ENCODE measurements at regions not wholly inside any gene's neighbourhood (a gene's known extent, or its start where the extent isn't known, plus 50 kb on each side); places are given as distances from the start of the nearest gene placed in this dataset.

- H3K9me3 ChIP-seq (ENCODE audit: control insufficient read depth, low read length): peaks cover 3% of the 10 kb centered on the region
- peak; percentile 40 for DNase-seq (ENCODE audit: low read depth)
- no peaks in the 10 kb centered on the region for H3K27me3 ChIP-seq (replicated peaks; ENCODE audit: control insufficient read depth, insufficient read depth, low read length)
- no peak overlapping the region for H3K4me3 ChIP-seq (ENCODE audit: low read length)
- H3K4me1 ChIP-seq (ENCODE audit: control insufficient read depth, insufficient read depth, low read length): peaks cover 14% of the 10 kb centered on the region
- H3K9ac ChIP-seq (ENCODE audit: low read length): no peak overlapping the region
- no peaks in the 10 kb centered on the region for H3K36me3 ChIP-seq (ENCODE audit: control insufficient read depth, insufficient read depth, low read length, severe bottlenecking)
Measured at GRCh38 chr1:81113688-81114087, 687.0 kb upstream of the ADGRL2 start.

- Histone ChIP-seq H3K9ac (ENCODE audit: low read length) (no peak overlapping the region), H3K4me3 (ENCODE audit: low read length) (no peak overlapping the region), H3K27me3 (replicated peaks; ENCODE audit: control insufficient read depth, insufficient read depth, low read length) (no peaks in the 10 kb centered on the region), H3K9me3 (ENCODE audit: control insufficient read depth, low read length) (no peaks in the 10 kb centered on the region), H3K4me1 (ENCODE audit: control insufficient read depth, insufficient read depth, low read length) (peaks cover 14% of the 10 kb centered on the region), H3K36me3 (ENCODE audit: control insufficient read depth, insufficient read depth, low read length, severe bottlenecking) (no peaks in the 10 kb centered on the region)
- peak; percentile 54 for DNase-seq (ENCODE audit: low read depth)
Measured at GRCh38 chr1:81111818-81112217, 688.9 kb upstream of the ADGRL2 start.

DNA sequence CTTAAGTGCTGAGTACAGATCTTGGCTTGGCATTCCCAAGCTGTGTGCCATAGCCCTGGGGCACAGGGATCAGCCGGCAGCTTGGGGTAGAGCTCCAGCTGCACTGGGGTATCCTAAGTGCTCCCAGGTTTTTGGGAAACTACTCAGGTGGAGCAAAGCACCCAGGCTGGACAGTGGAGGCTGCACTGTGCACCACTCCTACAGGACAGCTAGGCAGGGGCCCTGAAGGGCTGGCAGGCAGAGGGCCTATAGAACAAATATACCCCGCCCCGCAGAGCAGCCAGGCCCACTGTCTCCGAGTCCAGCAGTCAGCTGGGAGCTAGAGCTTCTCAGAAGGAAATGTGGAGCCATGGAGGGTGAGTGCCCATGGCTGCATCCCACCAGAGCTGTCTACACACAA, 691.7 kb upstream of the ADGRL2 start:
- Histone ChIP-seq H3K9ac (ENCODE audit: low read length) (no peak overlapping the region), H3K9me3 (ENCODE audit: control insufficient read depth, low read length) (no peaks in the 10 kb centered on the region), H3K4me3 (ENCODE audit: low read length) (no peak overlapping the region), H3K27me3 (replicated peaks; ENCODE audit: control insufficient read depth, insufficient read depth, low read length) (no peaks in the 10 kb centered on the region), H3K4me1 (ENCODE audit: control insufficient read depth, insufficient read depth, low read length) (peaks cover 14% of the 10 kb centered on the region), H3K36me3 (ENCODE audit: control insufficient read depth, insufficient read depth, low read length, severe bottlenecking) (no peaks in the 10 kb centered on the region)
- DNase-seq (ENCODE audit: low read depth): no peak

GRCh38 chr1:81097860-81098259, 702.9 kb upstream of the ADGRL2 start:
- H3K4me3 ChIP-seq (ENCODE audit: low read length): no peak overlapping the region
- H3K9ac ChIP-seq (ENCODE audit: low read length): no peak overlapping the region
- H3K4me1 ChIP-seq (ENCODE audit: control insufficient read depth, insufficient read depth, low read length): no peaks in the 10 kb centered on the region
- no peaks in the 10 kb centered on the region for H3K27me3 ChIP-seq (replicated peaks; ENCODE audit: control insufficient read depth, insufficient read depth, low read length)
- no peak for DNase-seq (ENCODE audit: low read depth)
- no peaks in the 10 kb centered on the region for H3K9me3 ChIP-seq (ENCODE audit: control insufficient read depth, low read length)
- no peaks in the 10 kb centered on the region for H3K36me3 ChIP-seq (ENCODE audit: control insufficient read depth, insufficient read depth, low read length, severe bottlenecking)

DNA sequence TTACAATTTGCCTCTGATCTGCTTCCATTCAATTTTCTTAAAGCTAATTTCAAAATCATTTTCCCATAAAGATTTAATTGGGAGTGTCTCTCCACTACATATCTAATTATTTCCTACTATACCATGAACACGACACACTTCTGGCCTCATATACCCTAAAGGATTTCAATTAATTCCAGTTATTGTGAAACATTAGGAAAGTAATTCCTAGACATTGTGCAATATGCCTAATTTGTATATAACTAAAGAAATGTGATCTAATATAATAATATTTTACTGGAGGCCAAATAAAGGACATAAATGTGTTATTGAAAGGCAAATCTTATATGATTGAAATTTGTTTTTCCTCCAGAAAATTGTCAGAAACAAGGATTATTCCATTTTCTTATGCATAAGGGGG, 727.2 kb upstream of the ADGRL2 start:
- peak; percentile 57 for DNase-seq (ENCODE audit: low read depth)
- no peaks in the 10 kb centered on the region for H3K27me3 ChIP-seq (replicated peaks; ENCODE audit: control insufficient read depth, insufficient read depth, low read length)
- no peaks in the 10 kb centered on the region for H3K9me3 ChIP-seq (ENCODE audit: control insufficient read depth, low read length)
- no peak overlapping the region for H3K9ac ChIP-seq (ENCODE audit: low read length)
- no peak overlapping the region for H3K4me3 ChIP-seq (ENCODE audit: low read length)
- no peaks in the 10 kb centered on the region for H3K36me3 ChIP-seq (ENCODE audit: control insufficient read depth, insufficient read depth, low read length, severe bottlenecking)
- H3K4me1 ChIP-seq (ENCODE audit: control insufficient read depth, insufficient read depth, low read length): no peaks in the 10 kb centered on the region

DNA sequence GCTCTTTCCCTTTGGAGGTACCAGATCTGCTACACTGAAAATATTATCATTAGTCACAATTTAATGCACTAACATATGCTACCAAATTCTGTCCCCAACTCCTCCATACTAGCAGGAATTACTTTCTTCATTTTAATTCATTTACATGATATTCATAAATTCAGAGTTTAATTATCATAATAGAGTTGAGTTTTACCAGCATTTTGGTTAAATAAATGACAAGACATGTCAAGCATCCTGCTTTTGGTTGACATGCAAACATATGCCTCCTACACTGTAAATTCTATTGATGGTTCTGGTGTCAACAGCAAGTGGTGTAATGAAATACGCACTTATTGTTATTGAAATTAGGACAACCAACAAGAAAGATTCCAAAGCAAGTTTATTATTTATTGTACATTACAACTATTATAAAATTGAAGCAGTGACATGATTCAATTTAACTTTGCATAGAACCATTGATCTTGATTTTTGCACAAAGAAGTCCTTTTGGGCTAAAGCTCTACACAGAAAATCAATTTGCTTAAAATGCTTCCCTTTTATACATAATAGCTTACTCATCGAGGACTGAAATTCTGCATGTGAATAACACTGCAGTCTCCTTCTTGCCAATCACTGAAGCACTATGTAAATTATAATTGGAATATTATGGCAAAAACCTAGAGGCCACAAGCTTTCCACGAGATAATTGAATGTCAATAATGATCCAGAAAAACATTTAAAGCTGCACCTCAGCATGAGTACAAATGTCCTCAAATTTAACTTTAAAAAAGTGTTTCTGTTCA, 728.6 kb upstream of the ADGRL2 start:
- Histone ChIP-seq H3K9ac (ENCODE audit: low read length) (no peak overlapping the region), H3K27me3 (replicated peaks; ENCODE audit: control insufficient read depth, insufficient read depth, low read length) (no peaks in the 10 kb centered on the region), H3K36me3 (ENCODE audit: control insufficient read depth, insufficient read depth, low read length, severe bottlenecking) (no peaks in the 10 kb centered on the region), H3K4me3 (ENCODE audit: low read length) (no peak overlapping the region), H3K9me3 (ENCODE audit: control insufficient read depth, low read length) (no peaks in the 10 kb centered on the region), H3K4me1 (ENCODE audit: control insufficient read depth, insufficient read depth, low read length) (no peaks in the 10 kb centered on the region)
- no peak for DNase-seq (ENCODE audit: low read depth)

DNA sequence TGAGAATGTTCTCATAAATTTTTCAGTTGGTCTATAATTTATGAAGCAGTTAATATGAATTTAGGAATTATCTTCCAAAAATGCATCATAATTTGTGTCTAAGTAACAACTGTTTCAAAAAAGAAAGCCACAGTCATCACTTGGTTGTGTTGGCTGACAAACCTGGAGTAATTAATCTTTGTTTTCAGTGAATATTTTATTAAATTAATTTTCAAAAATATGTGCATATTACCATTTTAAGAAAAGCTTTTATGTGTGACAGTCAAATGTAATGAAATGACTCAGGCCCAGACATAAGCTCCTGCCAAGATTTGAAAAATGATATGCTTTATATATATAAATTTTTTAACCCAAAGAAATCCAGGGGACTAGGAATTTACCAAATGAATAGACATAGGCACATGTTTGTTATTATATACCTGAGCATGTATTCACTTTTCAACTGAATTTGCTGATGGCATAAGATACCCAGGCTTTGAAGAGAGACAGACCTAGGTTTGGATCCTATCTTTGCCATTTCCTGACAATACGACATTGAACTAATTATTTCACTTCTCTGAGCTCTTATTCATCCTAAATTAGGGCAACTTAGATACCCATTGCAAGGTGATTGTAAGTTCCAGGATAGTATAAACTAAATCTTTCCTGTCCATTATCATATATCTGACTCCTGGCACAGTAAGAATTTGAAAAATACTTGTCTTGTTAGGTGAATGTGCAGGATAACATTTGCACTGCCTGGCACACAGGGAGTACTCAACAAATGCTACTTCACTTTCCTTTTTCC, 729.5 kb upstream of the ADGRL2 start:
- Histone ChIP-seq H3K9ac (ENCODE audit: low read length) (no peak overlapping the region), H3K4me3 (ENCODE audit: low read length) (no peak overlapping the region), H3K4me1 (ENCODE audit: control insufficient read depth, insufficient read depth, low read length) (no peaks in the 10 kb centered on the region), H3K9me3 (ENCODE audit: control insufficient read depth, low read length) (no peaks in the 10 kb centered on the region), H3K36me3 (ENCODE audit: control insufficient read depth, insufficient read depth, low read length, severe bottlenecking) (no peaks in the 10 kb centered on the region), H3K27me3 (replicated peaks; ENCODE audit: control insufficient read depth, insufficient read depth, low read length) (no peaks in the 10 kb centered on the region)
- peak; percentile 25 for DNase-seq (ENCODE audit: low read depth)

DNA sequence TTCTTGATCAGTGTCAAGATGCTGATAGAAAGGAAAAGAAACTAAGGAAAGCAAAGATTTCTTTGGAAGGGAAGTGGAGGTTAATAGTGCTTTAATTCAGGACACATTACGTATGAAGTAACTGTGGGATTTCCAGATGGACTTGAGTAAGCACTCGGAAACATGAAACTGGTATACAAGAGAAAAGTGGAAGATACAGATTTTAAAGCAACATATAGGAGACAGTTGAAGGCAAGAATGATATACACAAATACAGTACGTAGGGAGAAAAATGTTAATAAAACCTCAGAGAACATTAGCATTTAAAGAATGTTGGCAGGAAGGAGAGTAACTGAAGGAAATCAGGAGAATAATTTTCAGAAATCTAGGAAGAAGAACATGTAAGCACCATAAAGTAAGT, 730.9 kb upstream of the ADGRL2 start:
- Histone ChIP-seq H3K9me3 (ENCODE audit: control insufficient read depth, low read length) (no peaks in the 10 kb centered on the region), H3K27me3 (replicated peaks; ENCODE audit: control insufficient read depth, insufficient read depth, low read length) (no peaks in the 10 kb centered on the region), H3K4me3 (ENCODE audit: low read length) (no peak overlapping the region), H3K4me1 (ENCODE audit: control insufficient read depth, insufficient read depth, low read length) (no peaks in the 10 kb centered on the region), H3K9ac (ENCODE audit: low read length) (no peak overlapping the region), H3K36me3 (ENCODE audit: control insufficient read depth, insufficient read depth, low read length, severe bottlenecking) (no peaks in the 10 kb centered on the region)
- peak; percentile 10 for DNase-seq (ENCODE audit: low read depth)

DNA sequence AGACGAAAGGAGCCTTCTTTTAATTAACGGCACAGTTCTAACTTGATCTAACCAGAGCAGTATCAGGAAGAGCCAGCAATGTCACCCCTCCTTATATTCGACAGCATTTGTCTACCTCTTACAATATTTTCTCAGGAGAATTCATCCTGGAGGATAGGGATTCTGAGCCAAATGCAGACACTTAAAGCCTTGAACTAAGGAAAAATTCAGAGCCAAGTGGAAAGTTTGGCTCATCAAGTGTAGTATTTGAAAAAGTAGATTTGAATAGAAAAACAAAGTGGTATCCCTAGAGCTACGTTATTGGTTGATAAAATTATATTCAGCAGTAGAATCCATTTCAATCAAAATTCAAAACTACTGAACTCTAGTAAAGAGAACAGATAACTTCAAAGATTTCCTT, 732.0 kb upstream of the ADGRL2 start:
- Histone ChIP-seq H3K9me3 (ENCODE audit: control insufficient read depth, low read length) (no peaks in the 10 kb centered on the region), H3K36me3 (ENCODE audit: control insufficient read depth, insufficient read depth, low read length, severe bottlenecking) (no peaks in the 10 kb centered on the region), H3K4me3 (ENCODE audit: low read length) (no peak overlapping the region), H3K27me3 (replicated peaks; ENCODE audit: control insufficient read depth, insufficient read depth, low read length) (no peaks in the 10 kb centered on the region), H3K4me1 (ENCODE audit: control insufficient read depth, insufficient read depth, low read length) (no peaks in the 10 kb centered on the region), H3K9ac (ENCODE audit: low read length) (no peak overlapping the region)
- no peak for DNase-seq (ENCODE audit: low read depth)

- H3K4me1 ChIP-seq (ENCODE audit: control insufficient read depth, insufficient read depth, low read length): peaks cover 7% of the 10 kb centered on the region
- no peaks in the 10 kb centered on the region for H3K27me3 ChIP-seq (replicated peaks; ENCODE audit: control insufficient read depth, insufficient read depth, low read length)
- no peak overlapping the region for H3K9ac ChIP-seq (ENCODE audit: low read length)
- DNase-seq (ENCODE audit: low read depth): no peak
- no peaks in the 10 kb centered on the region for H3K9me3 ChIP-seq (ENCODE audit: control insufficient read depth, low read length)
- no peak overlapping the region for H3K4me3 ChIP-seq (ENCODE audit: low read length)
- no peaks in the 10 kb centered on the region for H3K36me3 ChIP-seq (ENCODE audit: control insufficient read depth, insufficient read depth, low read length, severe bottlenecking)
Measured at GRCh38 chr1:81053826-81054225, 746.9 kb upstream of the ADGRL2 start.

DNA sequence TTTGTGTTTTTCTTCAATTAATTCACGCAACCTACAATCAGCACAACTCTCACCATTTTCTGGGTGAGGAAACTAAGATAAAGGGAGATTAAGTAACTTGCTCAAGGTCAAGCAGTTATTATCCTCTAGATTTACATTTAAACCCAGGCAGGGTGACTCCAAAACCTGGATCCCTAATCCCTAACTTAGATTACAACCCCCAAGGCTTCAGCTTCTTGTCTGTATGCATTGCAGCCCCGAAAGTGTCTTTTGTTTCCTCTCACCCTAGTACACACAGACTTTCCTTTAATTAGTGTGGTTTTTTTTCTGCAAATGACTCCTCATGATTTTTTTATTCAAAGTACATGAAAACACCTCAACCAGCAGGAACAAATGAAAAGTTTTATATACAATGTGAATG, 748.6 kb upstream of the ADGRL2 start:
- Histone ChIP-seq H3K4me3 (ENCODE audit: low read length) (no peak overlapping the region), H3K4me1 (ENCODE audit: control insufficient read depth, insufficient read depth, low read length) (peaks cover 7% of the 10 kb centered on the region), H3K27me3 (replicated peaks; ENCODE audit: control insufficient read depth, insufficient read depth, low read length) (no peaks in the 10 kb centered on the region), H3K9ac (ENCODE audit: low read length) (no peak overlapping the region), H3K9me3 (ENCODE audit: control insufficient read depth, low read length) (no peaks in the 10 kb centered on the region), H3K36me3 (ENCODE audit: control insufficient read depth, insufficient read depth, low read length, severe bottlenecking) (no peaks in the 10 kb centered on the region)
- DNase-seq (ENCODE audit: low read depth): no peak

All from adipocyte (in vitro differentiated cells).